Pancreas (tissue), 10 donors: ENCODE measurements at regions not wholly inside any gene's neighbourhood (a gene's known extent, or its start where the extent isn't known, plus 50 kb on each side); places are given as distances from the start of the nearest gene placed in this dataset.

Source experiments
- ATAC-seq, 4 donors: fragments of 200-7000 bp; cut with Tn5 transposase; one replicate each; pipeline versions ENCODE4 v1.8.0 to v1.9.1; 2020; ENCODE audit warnings: mild to moderate bottlenecking in 4 of 4, moderate library complexity in 4 of 4
- DNase-seq, 6 donors: peaks; one replicate each; pipeline ENCODE4 v3.0.0-alpha.2; 2020
- FAIRE-seq: peaks from 2 replicates; lab custom pipeline; 2012; peaks lifted over from hg19 to GRCh38; lab: Jason Lieb, UNC
- H3K27ac ChIP-seq, 4 donors: fragments of 200-600 bp; sonication (generic); 1 replicate in 3 of 4; 2 replicates in 1 of 4; pipeline versions ENCODE4 v1.5.0 to v1.8.0; 2020
- H3K27me3 ChIP-seq, 4 donors: fragments of 200-600 bp; one replicate each; pipeline ENCODE4 v1.8.0; 2021
- H3K36me3 ChIP-seq, 3 donors: fragments of 200-600 bp; sonication (generic) in 1 of 3; one replicate each; pipeline versions ENCODE4 v1.5.0 to v1.8.0; 2020 to 2021
- H3K4me1 ChIP-seq, 3 donors: fragments of 200-600 bp; one replicate each; pipeline ENCODE4 v1.8.0; 2021
- H3K4me3 ChIP-seq, 4 donors: fragments of 200-600 bp; sonication (generic) in 2 of 4; one replicate each; pipeline versions ENCODE4 v1.5.0 to v1.8.0; 2020 to 2021
- H3K9me3 ChIP-seq, 4 donors: fragments of 200-600 bp; one replicate each; pipeline ENCODE4 v1.8.0; 2021
- CTCF ChIP-seq, 4 donors: fragments of 200-600 bp; sonication (generic) in 3 of 4; IDR thresholded peaks; one replicate each; pipeline versions ENCODE4 v1.5.0 to v1.8.0; 2021; ENCODE audit warnings: antibody characterized with exemption in 4 of 4
- WGBS, 2 donors: extraction: QIAGEN DNeasy Blood & Tissue Kit; methylation state at CpG; one replicate each; pipeline ENCODE4 v1.1.7; 2013; 5-methylcytosine and 5-hydroxymethylcytosine counted together
- intact Hi-C, 3 donors: fragments of 100-400 bp; cut with DNase I; formaldehyde crosslinking; loops; one replicate each; pipeline versions ENCODE4 v1.11.1 to v1.14.2; 2022
- donor health status: healthy with polysubstance abuse.
- donor health status: DM: no; HTN: no; CAD: no; lungs with moderate emphysema.
- donor health status: DM: no; HTN: no; CAD: no.
- donor health status: control.
- donor health status: control.
- donor health status: Bipolar disorder and iron deficiency.
- donor health status: DM: yes; HTN: yes; CAD: no.
- donor health status: DM: no; HTN: no; CAD: no.
- donor health status: DM: no; HTN: no; CAD: no.
- donor health status: DM: yes; HTN: yes; CAD: no.

GRCh38 chr18:45208164-45208563, 407.1 kb upstream of the SLC14A2 start:
- no peak for TF ChIP-seq CTCF (IDR thresholded peaks at IDR 0.05)
- intact Hi-C loops, result no loop called here
- no peak overlapping the region for H3K4me3 ChIP-seq
- WGBS, 2 donors, result 84 to 88% methylated on average over 7 of the region's 7 CpGs
- FAIRE-seq, result no peak
- no peaks in the 10 kb centered on the region for H3K4me1 ChIP-seq
- no peaks in the 10 kb centered on the region for H3K27me3 ChIP-seq
- no peak for DNase-seq
- no peak for ATAC-seq
- no peak overlapping the region for H3K27ac ChIP-seq
- H3K36me3 ChIP-seq, result no peaks in the 10 kb centered on the region
- no peaks in the 10 kb centered on the region for H3K9me3 ChIP-seq

- no peak overlapping the region for H3K27ac ChIP-seq
- no peaks in the 10 kb centered on the region for H3K36me3 ChIP-seq
- H3K9me3 ChIP-seq, result no peaks in the 10 kb centered on the region
- H3K27me3 ChIP-seq, result no peaks in the 10 kb centered on the region
- peak; percentile 82 to 89 (median 86) for TF ChIP-seq CTCF (IDR thresholded peaks at IDR 0.05)
- ATAC-seq (peak; percentile 99 to 100 (median 100)), DNase-seq (peak; percentile 71 to 88 (median 80)), FAIRE-seq (no peak)
- H3K4me3 ChIP-seq, result no peak overlapping the region
- 49 to 51% methylated on average over 13 of the region's 13 CpGs for WGBS, 2 donors
- no peaks in the 10 kb centered on the region for H3K4me1 ChIP-seq
- intact Hi-C loops, result no loop called here
These were observed 402.9 kb upstream of the SLC14A2 start for GRCh38 chr18:45212181-45213039.

GRCh38 chr18:45213040-45213333, 402.3 kb upstream of the SLC14A2 start:
- no peaks in the 10 kb centered on the region for H3K9me3 ChIP-seq
- TF ChIP-seq CTCF (IDR thresholded peaks at IDR 0.05), result peak in 1 of 4 donors; percentile 7
- WGBS, 2 donors, result 91 to 94% methylated on average over 1 of the region's 1 CpG
- H3K4me1 ChIP-seq, result no peaks in the 10 kb centered on the region
- H3K4me3 ChIP-seq, result no peak overlapping the region
- FAIRE-seq, result no peak
- ATAC-seq, result peak in 2 of 4 donors; percentile 18 to 34
- no peaks in the 10 kb centered on the region for H3K36me3 ChIP-seq
- intact Hi-C loops, result no loop called here
- no peaks in the 10 kb centered on the region for H3K27me3 ChIP-seq
- no peak for DNase-seq
- H3K27ac ChIP-seq, result no peak overlapping the region

GRCh38 chr18:45218436-45218835, 396.8 kb upstream of the SLC14A2 start:
- DNase-seq (no peak), ATAC-seq (no peak), FAIRE-seq (no peak)
- WGBS, 2 donors, result 84 to 91% methylated on average over 6 of the region's 6 CpGs
- Histone ChIP-seq H3K4me3 (no peak overlapping the region), H3K9me3 (no peaks in the 10 kb centered on the region), H3K27me3 (no peaks in the 10 kb centered on the region), H3K4me1 (no peaks in the 10 kb centered on the region), H3K27ac (no peak overlapping the region), H3K36me3 (no peaks in the 10 kb centered on the region)
- intact Hi-C loops, result no loop called here
- no peak for TF ChIP-seq CTCF (IDR thresholded peaks at IDR 0.05)

- 88 to 92% methylated on average over 5 of the region's 5 CpGs for WGBS, 2 donors
These were observed 393.9 kb upstream of the SLC14A2 start for GRCh38 chr18:45221363-45221762.

More at GRCh38 chr18:45221363-45221762, 393.9 kb upstream of the SLC14A2 start:
- Histone ChIP-seq H3K4me3 (no peak overlapping the region), H3K27me3 (no peaks in the 10 kb centered on the region), H3K4me1 (no peaks in the 10 kb centered on the region), H3K36me3 (no peaks in the 10 kb centered on the region), H3K27ac (no peak overlapping the region), H3K9me3 (no peaks in the 10 kb centered on the region)
- TF ChIP-seq CTCF (IDR thresholded peaks at IDR 0.05), result no peak
- FAIRE-seq (no peak), DNase-seq (no peak), ATAC-seq (no peak)
- intact Hi-C loops, result loop anchor here in 1 of 3 donors (10.0 kb wide), 1 partner anchor 547 kb away; no protein-coding TSS in a partner anchor
